GM12878 (cell line): ENCODE measurements at regions not wholly inside any gene's neighbourhood (a gene's known extent, or its start where the extent isn't known, plus 50 kb on each side); places are given as distances from the start of the nearest gene placed in this dataset.

ENCODE experiments used
- ATAC-seq: fragments of 200-7000 bp; cut with Tn5 transposase; 3 replicates; pipeline ENCODE4 v1.9.1; 2020; ENCODE audit warnings: mild to moderate bottlenecking, moderate library complexity
- BruUV-seq: library from RNA; stranded (reverse); fragments of 400-500 nt; replicated peaks from 2 replicates; lab custom pipeline; 2021; lab: Mats Ljungman, UMichigan
- CTCF ChIA-PET: fragments of 300-600 bp; sonication (Branson Sonifier 250); formaldehyde crosslinking; extraction: SDS; loops from one replicate; lab custom pipeline; 2021; ENCODE audit warnings: inconsistent platforms; lab: Yijun Ruan, JAX
- POLR2A ChIA-PET: fragments of 350-600 bp; formaldehyde crosslinking; extraction: SDS; loops from one replicate; lab custom pipeline; 2021; ENCODE audit warnings: inconsistent platforms; lab: Charles Lee
- RAD21 ChIA-PET: fragments of 300-600 bp; sonication (Branson Sonifier 250); formaldehyde crosslinking; loops from one replicate; lab custom pipeline; 2023; ENCODE audit warnings: antibody characterized with exemption; ENCODE audit not compliant: unreplicated experiment; lab: Charles Lee
- SMC1A ChIA-PET: fragments of 300-600 bp; sonication (Branson Sonifier 250); formaldehyde crosslinking; loops from one replicate; lab custom pipeline; 2023; ENCODE audit not compliant: unreplicated experiment, uncharacterized antibody; lab: Charles Lee
- DNase-seq: peaks from one replicate; pipeline ENCODE4 v3.0.0-alpha.2; 2011; ENCODE audit warnings: low read depth, low spot score
- FAIRE-seq: peaks from 3 replicates; lab custom pipeline; 2011; peaks lifted over from hg19 to GRCh38; lab: Jason Lieb, UNC
- H2AFZ ChIP-seq: 2 replicates; pipeline ENCODE4 v1.6.0; 2011; ENCODE audit warnings: low read depth, low read length, control low read depth; ENCODE audit not compliant: control insufficient read depth
- H3K27ac ChIP-seq: 2 replicates; pipeline ENCODE4 v1.5.1; 2011; ENCODE audit warnings: control low read depth; ENCODE audit not compliant: control insufficient read depth, insufficient read depth
- H3K27me3 ChIP-seq, 2 experiments: replicated peaks in 1 of 2; 2 replicates each; pipeline versions ENCODE4 v1.6.0 to v1.6.1; 2011; ENCODE audit warnings: low read length in 1 of 2; ENCODE audit not compliant: control insufficient read depth in 2 of 2, insufficient read depth in 2 of 2
- H3K36me3 ChIP-seq, 2 experiments: 2 replicates each; pipeline ENCODE4 v1.5.1; 2011; ENCODE audit warnings: low read length in 1 of 2; ENCODE audit not compliant: control insufficient read depth in 2 of 2, insufficient read depth in 2 of 2
- H3K4me1 ChIP-seq: 2 replicates; pipeline ENCODE4 v1.6.1; 2011; ENCODE audit warnings: mild to moderate bottlenecking, low read length, moderate library complexity, mixed read lengths; ENCODE audit not compliant: control insufficient read depth, insufficient read depth
- H3K4me2 ChIP-seq: 2 replicates; pipeline ENCODE4 v1.6.0; 2011; ENCODE audit warnings: control low read depth; ENCODE audit not compliant: control insufficient read depth, insufficient read depth
- H3K4me3 ChIP-seq: fragments of 200-600 bp; sonication (generic); 2 replicates; pipeline ENCODE4 v1.5.1; 2016
- H3K79me2 ChIP-seq: 2 replicates; pipeline ENCODE4 v1.6.0; 2011; ENCODE audit warnings: low read length; ENCODE audit not compliant: control insufficient read depth, insufficient read depth
- H3K9ac ChIP-seq: 2 replicates; pipeline ENCODE4 v1.8.0; 2011; ENCODE audit warnings: low read length, control low read depth, mixed read lengths; ENCODE audit not compliant: control insufficient read depth, insufficient read depth
- H3K9me3 ChIP-seq: replicated peaks from 3 replicates; pipeline ENCODE4 v1.5.1; 2011; ENCODE audit warnings: mild to moderate bottlenecking, low read length; ENCODE audit not compliant: control insufficient read depth, insufficient read depth
- H4K20me1 ChIP-seq: 2 replicates; pipeline ENCODE4 v1.6.0; 2011; ENCODE audit not compliant: control insufficient read depth, insufficient read depth
- ATF7 ChIP-seq: fragments of 450-650 bp; IDR thresholded peaks from 2 replicates; pipeline ENCODE4 v1.6.1; 2016; ENCODE audit warnings: low read depth, mild to moderate bottlenecking
- BACH1 ChIP-seq: fragments of 450-650 bp; IDR thresholded peaks from 2 replicates; pipeline ENCODE4 v1.6.1; 2017; ENCODE audit warnings: mild to moderate bottlenecking, borderline replicate concordance
- BCL3 ChIP-seq: IDR thresholded peaks from 2 replicates; pipeline ENCODE4 v1.6.1; 2011; ENCODE audit warnings: borderline replicate concordance, low read depth, mild to moderate bottlenecking, moderate library complexity, low read length; ENCODE audit not compliant: insufficient read depth, poor library complexity, severe bottlenecking
- CBX3 ChIP-seq: fragments of 200-600 bp; sonication (generic); IDR thresholded peaks from 2 replicates; pipeline ENCODE4 v1.6.1; 2016; ENCODE audit warnings: low read depth, borderline replicate concordance
- CHD1 ChIP-seq: IDR thresholded peaks from 2 replicates; pipeline ENCODE4 v1.6.1; 2012; ENCODE audit warnings: low read depth, low read length, improper control_type of control experiment
- CHD2 ChIP-seq: IDR thresholded peaks from 2 replicates; pipeline ENCODE4 v1.6.1; 2011; ENCODE audit warnings: low read depth, low read length, improper control_type of control experiment, borderline replicate concordance
- CHD4 ChIP-seq: fragments of 200-600 bp; sonication (generic); IDR thresholded peaks from 2 replicates; pipeline ENCODE4 v1.6.1; 2016; ENCODE audit warnings: mild to moderate bottlenecking
- HCFC1 ChIP-seq: fragments of 150-350 bp; IDR thresholded peaks from 2 replicates; pipeline ENCODE4 v1.6.1; 2014; ENCODE audit warnings: low read length
- KAT2A ChIP-seq: conservative IDR thresholded peaks from 2 replicates; pipeline ENCODE4 v1.6.1; 2011; ENCODE audit warnings: low read depth, low read length; ENCODE audit not compliant: control insufficient read depth
- KLF5 ChIP-seq: fragments of 450-650 bp; IDR thresholded peaks from 2 replicates; pipeline ENCODE4 v1.6.1; 2014; ENCODE audit warnings: mild to moderate bottlenecking; ENCODE audit not compliant: partially characterized antibody
- MEF2A ChIP-seq: IDR thresholded peaks from 2 replicates; pipeline ENCODE4 v1.6.1; 2011; ENCODE audit warnings: low read depth, mild to moderate bottlenecking, low read length, moderate library complexity; ENCODE audit not compliant: insufficient read depth
- MTA2 ChIP-seq: fragments of 450-650 bp; IDR thresholded peaks from 2 replicates; pipeline ENCODE4 v1.6.1; 2016; ENCODE audit warnings: low read depth, mild to moderate bottlenecking, moderate library complexity
- MTA3 ChIP-seq: IDR thresholded peaks from 2 replicates; pipeline ENCODE4 v1.6.1; 2012; ENCODE audit warnings: low read length, inconsistent platforms, borderline replicate concordance
- NFXL1 ChIP-seq: fragments of 450-650 bp; IDR thresholded peaks from 2 replicates; pipeline ENCODE4 v1.6.1; 2017; ENCODE audit warnings: antibody characterized with exemption, mild to moderate bottlenecking, borderline replicate concordance
- NR2C1 ChIP-seq: fragments of 450-650 bp; IDR thresholded peaks from 2 replicates; pipeline ENCODE4 v1.6.1; 2017; ENCODE audit warnings: antibody characterized with exemption, mild to moderate bottlenecking, moderate library complexity
- POU2F2 ChIP-seq: IDR thresholded peaks from 3 replicates; pipeline ENCODE4 v1.6.1; 2011; ENCODE audit warnings: low read depth, mild to moderate bottlenecking, low read length, borderline replicate concordance
- RB1 ChIP-seq: fragments of 450-650 bp; formaldehyde crosslinking; IDR thresholded peaks from 2 replicates; pipeline ENCODE4 v1.6.1; 2017; ENCODE audit warnings: mild to moderate bottlenecking, borderline replicate concordance
- RUNX3 ChIP-seq: IDR thresholded peaks from 2 replicates; pipeline ENCODE4 v1.6.1; 2012; ENCODE audit warnings: low read length, inconsistent platforms
- SMARCA5 ChIP-seq: fragments of 450-650 bp; IDR thresholded peaks from 2 replicates; pipeline ENCODE4 v1.6.1; 2017; ENCODE audit warnings: mild to moderate bottlenecking
- ZNF207 ChIP-seq: fragments of 450-650 bp; IDR thresholded peaks from 2 replicates; pipeline ENCODE4 v1.6.1; 2014; ENCODE audit warnings: antibody characterized with exemption, mild to moderate bottlenecking, borderline replicate concordance
- ZNF274 ChIP-seq: IDR thresholded peaks from one replicate; pipeline ENCODE4 v1.8.0; 2011; ENCODE audit not compliant: insufficient read length, insufficient read depth
- WGBS: methylation state at CpG from one replicate; pipeline ENCODE4 v1.1.6; 2016; ENCODE audit warnings: low lambda C conversion rate; ENCODE audit not compliant: insufficient replicate concordance, insufficient coverage; ENCODE audit errors: missing lambda C conversion rate; 5-methylcytosine and 5-hydroxymethylcytosine counted together
- in situ Hi-C: fragments of 300-500 bp; cut with MboI; formaldehyde crosslinking; loops from 9 replicates; pipeline ENCODE4 v1.14.3; 2018; ENCODE audit warnings: mixed read lengths
- intact Hi-C: fragments of 100-400 bp; cut with micrococcal nuclease; formaldehyde crosslinking; loops from one replicate; pipeline ENCODE4 v1.14.2; 2022; ENCODE audit not compliant: unreplicated experiment

- TF ChIP-seq MTA2 (no peak), CHD4 (no peak), BCL3 (no peak), ZNF207 (no peak), HCFC1 (no peak), ZNF274 (no peak), CHD1 (no peak)
These were observed 276.4 kb upstream of the ROPN1 start (continued) for GRCh38 chr3:124268355-124268754.

- Histone ChIP-seq H3K4me3 (no peak overlapping the region), H3K9ac (no peak overlapping the region), H3K9me3 (no peaks in the 10 kb centered on the region), H3K79me2 (no peaks in the 10 kb centered on the region), H2AFZ (no peak overlapping the region), H3K36me3 (no peaks in the 10 kb centered on the region), H4K20me1 (no peaks in the 10 kb centered on the region), H3K4me2 (no peak overlapping the region), H3K27ac (no peak overlapping the region), H3K4me1 (no peaks in the 10 kb centered on the region), H3K27me3 (no peaks in the 10 kb centered on the region; a peak in 1 of 4 replicates)
- FAIRE-seq: no peak
- WGBS: 15% methylated on average over 1 of the region's 1 CpG
- no peak for DNase-seq
- RAD21 ChIA-PET: no interaction called here
- ATAC-seq: no peak
- intact Hi-C loops (no loop called here), in situ Hi-C loops (no loop called here)
- BruUV-seq: no TSS peak
- SMC1A ChIA-PET: interaction anchor here (1.2 to 2.3 kb wide), 4 partner anchors 9 to 199 kb away, joined by 3 to 11 read pairs (median 4); no protein-coding TSS in a partner anchor
- POLR2A ChIA-PET: no interaction called here
- CTCF ChIA-PET: interaction anchor here (1.5 to 2.5 kb wide), 2 partner anchors 11 to 23 kb away, joined by 4 to 9 read pairs; no protein-coding TSS in a partner anchor
- TF ChIP-seq MTA3: no peak
- TF ChIP-seq CBX3: no peak
- no peak for TF ChIP-seq RUNX3
- no peak for TF ChIP-seq SMARCA5
- no peak for TF ChIP-seq KLF5
- TF ChIP-seq CHD2: no peak
- TF ChIP-seq RB1: no peak
- TF ChIP-seq KAT2A: no peak
- TF ChIP-seq NFXL1: no peak
- TF ChIP-seq NR2C1: no peak
- no peak for TF ChIP-seq BACH1
- no peak for TF ChIP-seq MEF2A
- no peak for TF ChIP-seq ATF7
- no peak for TF ChIP-seq POU2F2
These were observed 277.7 kb upstream of the ROPN1 start for GRCh38 chr3:124269619-124270018.
